ENCODE measurements at regions not wholly inside any gene's neighbourhood (a gene's known extent, or its start where the extent isn't known, plus 50 kb on each side); places are given as distances from the start of the nearest gene placed in this dataset.

- DNase-seq = no peak
Measured at GRCh38 chr15:66832664-66833063, 130.6 kb downstream of the SMAD6 start.

GRCh38 chr15:66833371-66833770 is 131.3 kb downstream of the SMAD6 start:
- DNase-seq = no peak

DNA sequence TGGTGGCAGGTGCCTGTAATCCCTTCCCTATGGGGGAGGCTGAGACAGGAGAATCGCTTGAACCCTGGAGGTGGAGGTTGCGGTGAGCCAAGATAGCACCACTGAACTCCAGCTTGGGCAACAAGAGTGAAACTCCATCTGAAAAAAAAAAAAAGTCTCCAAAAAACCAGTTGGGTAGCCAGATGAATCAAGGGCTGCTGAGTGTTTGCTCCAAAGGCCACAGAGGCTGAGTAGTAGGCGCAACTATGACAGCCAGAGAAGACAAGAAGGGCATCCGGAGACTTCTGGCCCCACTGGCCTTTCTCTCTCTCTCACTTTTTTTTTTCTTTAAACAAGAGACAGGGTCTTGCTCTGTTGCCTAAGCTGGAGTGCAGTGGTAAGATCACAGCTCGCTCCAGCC is 131.8 kb downstream of the SMAD6 start:
- no peak for DNase-seq

- no peak for DNase-seq
Measured at GRCh38 chr15:66834881-66835878, 133.1 kb downstream of the SMAD6 start.

- no peak for DNase-seq
Measured at GRCh38 chr15:66836231-66837030, 134.4 kb downstream of the SMAD6 start.

- DNase-seq = no peak
Measured at GRCh38 chr15:66838202-66838601, 136.2 kb downstream of the SMAD6 start.

- peak; percentile 18 for DNase-seq
Measured at GRCh38 chr15:66838671-66839239, 136.7 kb downstream of the SMAD6 start.

DNA sequence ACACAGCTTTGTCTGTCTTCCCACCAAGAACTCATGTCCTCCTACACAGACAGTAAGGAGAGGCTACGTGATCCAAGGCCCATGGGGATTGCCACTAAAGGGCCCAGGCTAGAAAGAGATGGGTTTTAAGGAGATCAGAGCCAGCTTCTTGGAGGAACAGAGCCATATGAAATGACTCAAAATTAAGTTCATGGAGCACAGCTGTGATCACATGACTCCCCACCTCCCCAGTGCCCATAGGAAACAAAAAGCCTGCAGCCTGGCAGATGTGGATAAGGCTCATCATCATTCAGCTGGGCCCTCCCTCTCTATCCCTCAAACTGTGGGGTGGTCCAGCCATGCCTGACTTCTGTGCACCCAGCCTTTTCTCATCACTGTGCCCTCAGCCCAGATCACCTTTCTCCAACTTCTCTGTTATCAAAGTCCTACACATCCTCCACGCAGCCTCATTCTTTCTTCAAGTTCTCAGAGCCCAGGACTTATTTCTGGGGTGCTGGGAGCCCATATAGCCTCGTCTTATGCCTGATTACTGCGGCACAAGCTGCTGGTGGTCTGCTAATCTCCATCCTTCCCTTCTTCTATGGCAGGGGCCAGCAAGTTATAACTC is 137.6 kb downstream of the SMAD6 start:
- no peak for DNase-seq

GRCh38 chr15:66840615-66841390 is 138.8 kb downstream of the SMAD6 start:
- no peak for DNase-seq

DNA sequence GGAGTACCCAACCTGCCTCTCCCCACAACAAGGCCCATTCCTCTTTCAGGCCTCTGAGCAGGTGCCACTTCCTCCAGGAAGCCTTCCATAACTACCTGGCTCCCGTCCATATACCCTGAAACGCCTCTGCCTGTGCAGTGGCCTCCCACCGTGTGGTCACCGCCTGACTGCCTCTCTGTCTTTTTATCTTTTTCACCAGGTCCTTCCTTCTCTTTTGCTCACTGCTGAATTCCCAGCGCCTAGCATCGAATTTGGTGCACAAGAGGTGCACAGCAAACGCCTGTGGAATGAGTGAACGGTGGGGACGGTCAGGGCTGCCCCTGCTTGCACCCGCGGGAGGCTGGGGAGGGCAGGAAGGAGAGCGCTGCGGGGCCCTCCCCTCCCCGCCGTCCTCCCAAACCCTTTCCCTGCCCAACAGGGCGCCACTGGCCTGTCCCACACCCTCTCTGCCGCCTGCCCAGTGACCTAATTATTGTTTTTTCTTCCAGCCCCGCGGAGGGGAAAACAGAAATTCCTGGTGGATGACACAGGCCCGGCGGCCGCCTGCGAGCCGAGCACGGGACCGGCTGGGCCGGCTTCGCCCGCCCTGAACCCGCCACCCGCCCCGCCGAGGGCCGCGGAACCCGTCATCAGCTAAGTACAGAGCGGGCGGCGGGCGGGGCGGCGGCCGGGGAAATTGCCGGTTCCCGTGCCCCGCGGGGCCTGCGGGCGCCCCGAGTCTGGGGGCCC is 140.1 kb downstream of the SMAD6 start:
- peak; percentile 82 for DNase-seq

DNA sequence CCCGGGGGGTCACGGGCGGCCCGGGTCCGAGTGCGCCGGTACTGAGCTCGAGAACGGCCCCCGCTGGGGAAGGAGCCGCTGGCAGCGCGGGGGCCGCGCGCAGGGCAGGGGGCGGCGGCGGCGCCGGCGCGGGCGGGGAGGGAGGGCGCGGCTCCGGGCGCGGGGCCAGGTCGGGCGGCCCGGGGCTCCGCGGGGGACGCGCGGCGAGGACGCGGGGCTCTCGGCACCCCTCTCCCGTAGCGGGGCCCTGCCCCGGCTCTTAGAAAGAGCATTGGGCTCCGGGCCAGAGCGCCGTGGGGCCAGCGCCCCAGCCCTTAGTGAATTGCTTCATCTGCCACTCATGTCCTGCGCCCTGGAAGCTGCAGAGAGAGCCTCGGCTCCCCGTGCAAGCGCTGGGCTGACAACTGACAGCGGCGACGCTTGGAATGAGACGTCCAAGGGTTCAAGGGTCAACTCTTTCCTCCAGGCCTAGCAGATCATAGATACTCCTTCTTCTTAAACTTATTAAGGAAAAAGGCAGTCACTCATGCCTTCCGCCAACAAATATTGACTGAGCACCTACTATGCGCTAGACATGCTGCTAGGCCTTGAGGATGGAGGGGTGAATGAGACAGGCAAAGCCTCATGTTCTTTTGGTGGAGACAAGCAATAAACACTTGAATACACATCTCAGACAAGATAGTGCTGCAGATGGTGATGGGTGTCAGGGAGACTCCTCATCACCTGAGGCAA is 140.8 kb downstream of the SMAD6 start:
- DNase-seq = peak; percentile 17

DNA sequence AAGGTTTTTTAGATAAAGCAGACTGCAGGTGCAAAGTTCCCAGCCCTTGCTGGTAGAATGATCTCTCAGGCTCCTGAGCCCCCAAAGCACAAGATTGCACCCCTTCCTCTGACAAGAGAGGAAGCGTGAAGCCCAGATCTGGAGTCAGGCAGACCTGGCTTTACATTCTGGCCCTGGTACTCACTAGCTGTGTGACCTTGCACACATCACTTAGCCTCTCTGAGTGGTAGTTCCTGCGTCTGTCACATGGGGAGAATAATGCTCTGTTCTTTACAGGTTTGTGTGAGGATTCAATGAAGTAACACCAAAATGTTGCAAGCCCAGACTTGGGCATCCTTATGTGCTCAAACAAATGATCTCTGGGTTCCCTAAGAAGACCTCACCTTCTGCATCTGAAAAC is 141.5 kb downstream of the SMAD6 start:
- no peak for DNase-seq

DNA sequence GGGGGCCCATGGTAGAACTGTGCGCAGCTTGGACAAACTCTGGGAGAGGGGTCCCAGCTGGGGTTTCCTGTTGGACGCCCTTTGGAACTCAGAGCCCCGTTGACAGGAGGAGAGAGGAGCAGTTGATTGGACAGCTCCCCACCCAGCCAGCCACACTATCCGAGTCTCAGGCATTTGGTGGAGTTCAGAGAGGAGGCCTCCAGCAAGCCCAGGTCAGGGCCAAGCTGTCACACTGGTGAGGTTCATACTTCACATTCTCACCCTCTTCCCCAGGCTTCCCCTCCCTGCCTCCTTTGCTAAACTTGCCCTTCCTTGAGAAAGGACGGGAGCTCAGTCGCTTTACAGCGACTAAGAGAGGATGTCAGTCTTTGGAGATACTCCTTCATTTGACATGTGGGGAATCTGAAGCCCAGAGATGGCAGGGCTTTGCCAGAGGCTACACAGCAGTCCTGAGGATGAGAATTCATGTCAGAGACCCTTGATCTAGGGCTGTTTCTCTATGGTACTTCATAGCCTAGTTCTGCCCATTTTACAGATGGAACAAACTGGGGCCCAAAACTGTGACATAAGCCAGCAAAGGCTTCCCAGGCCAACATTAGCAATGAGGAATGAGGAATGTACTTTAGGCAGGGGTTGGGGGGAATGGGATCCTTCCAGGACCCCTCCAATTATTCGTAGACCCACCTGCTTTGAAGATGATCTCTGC is 142.2 kb downstream of the SMAD6 start:
- no peak for DNase-seq

GRCh38 chr15:66844747-66845145 is 142.7 kb downstream of the SMAD6 start:
- DNase-seq = no peak

DNA sequence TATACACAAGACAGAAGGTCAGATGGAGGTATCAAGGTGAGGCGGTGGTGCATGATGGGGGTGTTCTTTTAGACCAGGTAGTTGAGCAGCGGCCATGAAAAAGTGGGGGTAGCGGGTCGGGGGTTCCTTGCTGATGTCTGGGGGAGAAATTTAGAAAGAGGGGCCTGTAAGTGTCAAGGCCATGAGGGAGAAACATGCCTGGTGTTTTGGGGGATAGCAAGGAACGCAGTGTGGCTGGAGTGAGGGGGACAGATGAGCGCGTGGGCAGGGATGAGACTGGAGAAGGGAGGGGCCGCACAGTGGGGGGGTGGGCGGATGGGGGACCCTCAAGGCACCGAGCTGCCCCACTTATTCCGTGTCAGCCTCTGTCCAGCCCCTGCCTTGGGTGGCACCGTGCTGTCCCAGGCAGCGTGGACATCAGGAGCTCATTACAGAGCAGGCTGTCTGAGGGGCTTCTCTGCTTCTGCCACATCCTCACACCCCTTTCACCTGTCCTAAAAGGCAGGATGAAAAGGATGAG is 143.3 kb downstream of the SMAD6 start:
- DNase-seq = no peak

GRCh38 chr15:66846031-66846430 is 144.0 kb downstream of the SMAD6 start:
- DNase-seq = no peak

DNA sequence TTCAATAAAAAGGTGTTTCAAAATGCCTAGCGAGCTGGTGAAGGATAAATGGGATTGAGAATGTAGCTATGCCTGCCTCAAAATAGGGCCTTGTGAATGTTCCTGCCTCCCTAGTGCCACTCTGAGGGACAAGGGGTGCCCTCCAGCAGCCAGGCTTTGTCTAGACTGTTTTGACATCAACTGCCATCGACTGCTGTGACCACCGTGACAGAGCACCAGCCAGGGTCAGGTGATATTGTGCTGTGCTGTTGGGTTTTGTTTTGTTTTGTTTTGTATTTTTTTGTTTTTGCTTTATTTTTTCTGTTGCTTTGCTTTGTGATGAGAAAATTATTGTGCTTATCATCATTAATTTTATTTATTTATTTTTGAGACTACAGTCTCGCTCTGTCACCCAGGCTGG is 144.8 kb downstream of the SMAD6 start:
- no peak for DNase-seq

- DNase-seq = no peak
Measured at GRCh38 chr15:66847565-66847991, 145.5 kb downstream of the SMAD6 start.

DNA sequence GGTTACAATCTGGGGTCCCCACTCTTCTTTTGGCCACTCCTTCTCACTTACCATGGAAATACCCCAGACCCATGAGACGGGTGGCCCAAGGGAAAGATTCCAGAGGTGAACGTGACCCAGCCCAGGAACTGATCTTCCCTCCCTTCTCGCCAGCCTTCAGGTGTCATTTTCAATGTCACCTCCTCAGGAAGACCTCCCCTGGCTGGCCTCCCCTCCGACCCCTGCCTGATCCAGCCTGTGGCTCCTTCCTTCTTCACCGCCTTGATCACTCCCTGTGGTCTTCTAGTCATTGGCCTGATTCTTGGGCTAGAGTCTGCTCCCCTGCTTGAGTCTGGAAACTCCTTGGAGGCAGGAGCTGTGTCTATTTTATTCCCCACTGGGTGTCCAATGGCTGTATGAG is 146.1 kb downstream of the SMAD6 start:
- no peak for DNase-seq

Data from amniotic stem cell (primary cell).